Right lobe of liver (tissue), 6 donors: ENCODE measurements at regions not wholly inside any gene's neighbourhood (a gene's known extent, or its start where the extent isn't known, plus 50 kb on each side); places are given as distances from the start of the nearest gene placed in this dataset.

Experiments
- ATAC-seq, 4 donors: fragments of 200-7000 bp; cut with Tn5 transposase; one replicate each; pipeline ENCODE4 v1.9.1; 2020; ENCODE audit warnings: mild to moderate bottlenecking in 4 of 4, moderate library complexity in 4 of 4
- DNase-seq, 3 donors: peaks; one replicate each; pipeline ENCODE4 v3.0.0-alpha.2; 2020
- H3K27ac ChIP-seq, 3 donors: fragments of 200-600 bp; one replicate each; pipeline ENCODE4 v1.8.0; 2022
- H3K27me3 ChIP-seq, 2 donors: fragments of 200-600 bp; one replicate each; pipeline ENCODE4 v1.8.0; 2022
- H3K36me3 ChIP-seq, 4 donors: fragments of 200-600 bp; sonication (generic) in 1 of 4; one replicate each; pipeline versions ENCODE4 v1.5.1 to v1.8.0; 2017 to 2022; ENCODE audit warnings: control low read depth in 1 of 4
- H3K4me1 ChIP-seq, 4 donors: fragments of 200-600 bp; sonication (generic) in 1 of 4; one replicate each; pipeline versions ENCODE4 v1.5.1 to v1.8.0; 2017 to 2022; ENCODE audit warnings: control low read depth in 1 of 4
- H3K4me3 ChIP-seq, 3 donors: fragments of 200-600 bp; one replicate each; pipeline ENCODE4 v1.8.0; 2022
- H3K9me3 ChIP-seq, 4 donors: fragments of 200-600 bp; sonication (generic) in 1 of 4; one replicate each; pipeline versions ENCODE4 v1.5.1 to v1.8.0; 2017 to 2022; ENCODE audit warnings: control low read depth in 1 of 4
- CTCF ChIP-seq, 4 donors: fragments of 200-600 bp in 3 of 4; fragments of 450-650 bp in 1 of 4; IDR thresholded peaks; one replicate each; pipeline versions ENCODE4 v1.5.1 to v1.8.0; 2016 to 2022; ENCODE audit warnings: antibody characterized with exemption in 4 of 4, mild to moderate bottlenecking in 2 of 4
- POLR2A ChIP-seq: fragments of 450-650 bp; IDR thresholded peaks from one replicate; pipeline ENCODE4 v1.6.1; 2017; ENCODE audit warnings: antibody characterized with exemption, mild to moderate bottlenecking
- WGBS: methylation state at CpG from one replicate; pipeline ENCODE4 v1.1.6; 2018; ENCODE audit warnings: low coverage, low lambda C conversion rate; ENCODE audit not compliant: insufficient coverage; ENCODE audit errors: missing lambda C conversion rate; 5-methylcytosine and 5-hydroxymethylcytosine counted together
- intact Hi-C, 2 donors: fragments of 100-400 bp; cut with DNase I; formaldehyde crosslinking; loops; one replicate each; pipeline versions ENCODE4 v1.11.2 to v1.14.1; 2022
- donor health status: DM: no; HTN: yes; CAD: no.
- donor health status: DM: no; HTN: no; CAD: no.
- donor health status: DM: no; HTN: no; CAD: no.
- donor health status: DM: no; HTN: yes; CAD: no.
- donor health status: DM: no; HTN: yes; CAD: no.

- ATAC-seq (no peak), DNase-seq (no peak)
- H3K4me1 ChIP-seq: no peaks in the 10 kb centered on the region
- WGBS: 86% methylated on average over 1 of the region's 1 CpG
- no peak for TF ChIP-seq POLR2A
- no peak for TF ChIP-seq CTCF (IDR thresholded peaks at IDR 0.05)
- H3K36me3 ChIP-seq: no peaks in the 10 kb centered on the region
- H3K4me3 ChIP-seq: no peak overlapping the region
- no peak overlapping the region for H3K27ac ChIP-seq
- intact Hi-C loops: no loop called here
- H3K27me3 ChIP-seq: no peaks in the 10 kb centered on the region
- H3K9me3 ChIP-seq: no peaks in the 10 kb centered on the region
Observed at GRCh38 chr1:78339490-78339889, 151.3 kb upstream of the PTGFR start.

- ATAC-seq: no peak
- no peak for DNase-seq
- no peaks in the 10 kb centered on the region for H3K4me1 ChIP-seq
- H3K27me3 ChIP-seq: no peaks in the 10 kb centered on the region
- H3K27ac ChIP-seq: no peak overlapping the region
- H3K9me3 ChIP-seq: no peaks in the 10 kb centered on the region
- intact Hi-C loops: no loop called here
- TF ChIP-seq CTCF (IDR thresholded peaks at IDR 0.05) (no peak), POLR2A (no peak)
- H3K4me3 ChIP-seq: no peak overlapping the region
- H3K36me3 ChIP-seq: no peaks in the 10 kb centered on the region
Observed at GRCh38 chr1:78340006-78340405, 150.8 kb upstream of the PTGFR start.

GRCh38 chr1:78348496-78349284 lies 142.1 kb upstream of the PTGFR start:
- H3K36me3 ChIP-seq: no peaks in the 10 kb centered on the region
- DNase-seq: no peak
- H3K27me3 ChIP-seq: no peaks in the 10 kb centered on the region
- no peak overlapping the region for H3K4me3 ChIP-seq
- no peaks in the 10 kb centered on the region for H3K4me1 ChIP-seq
- no peak for ATAC-seq
- H3K9me3 ChIP-seq: no peaks in the 10 kb centered on the region
- no peak overlapping the region for H3K27ac ChIP-seq
- no peak for TF ChIP-seq CTCF (IDR thresholded peaks at IDR 0.05)
- TF ChIP-seq POLR2A: no peak
- intact Hi-C loops: no loop called here

GRCh38 chr1:78351551-78352216 lies 139.1 kb upstream of the PTGFR start:
- DNase-seq (no peak), ATAC-seq (no peak)
- H3K4me1 ChIP-seq: no peaks in the 10 kb centered on the region
- no peak overlapping the region for H3K4me3 ChIP-seq
- H3K27ac ChIP-seq: no peak overlapping the region
- no peaks in the 10 kb centered on the region for H3K9me3 ChIP-seq
- H3K36me3 ChIP-seq: no peaks in the 10 kb centered on the region
- TF ChIP-seq CTCF (IDR thresholded peaks at IDR 0.05): no peak
- TF ChIP-seq POLR2A: no peak
- intact Hi-C loops: no loop called here
- 71% methylated on average over 2 of the region's 2 CpGs for WGBS
- H3K27me3 ChIP-seq: no peaks in the 10 kb centered on the region
